Heart right ventricle (tissue), 16 donors: ENCODE measurements at regions not wholly inside any gene's neighbourhood (a gene's known extent, or its start where the extent isn't known, plus 50 kb on each side); places are given as distances from the start of the nearest gene placed in this dataset.

Experiments
- ATAC-seq, 8 donors: fragments of 200-7000 bp; cut with Tn5 transposase; one replicate each; pipeline ENCODE4 v1.9.1; 2020; ENCODE audit warnings: mild to moderate bottlenecking in 8 of 8, moderate library complexity in 8 of 8, moderate number of reproducible peaks in 1 of 8
- DNase-seq, 2 donors: peaks; one replicate each; pipeline ENCODE4 v3.0.0-alpha.2; 2020
- H3K27ac ChIP-seq, 10 donors: fragments of 200-600 bp; sonication (generic) in 2 of 10; one replicate each; pipeline versions ENCODE4 v1.5.0 to v1.8.0; 2020 to 2022; ENCODE audit warnings: mild to moderate bottlenecking in 3 of 10
- H3K27me3 ChIP-seq, 7 donors: fragments of 200-600 bp; one replicate each; pipeline ENCODE4 v1.8.0; 2021 to 2022; ENCODE audit warnings: mild to moderate bottlenecking in 2 of 7
- H3K36me3 ChIP-seq, 9 donors: fragments of 200-600 bp; sonication (generic) in 1 of 9; one replicate each; pipeline versions ENCODE4 v1.5.0 to v1.8.0; 2020 to 2022; ENCODE audit warnings: mild to moderate bottlenecking in 2 of 9
- H3K4me1 ChIP-seq, 9 donors: fragments of 200-600 bp; sonication (generic) in 1 of 9; one replicate each; pipeline versions ENCODE4 v1.5.0 to v1.8.0; 2020 to 2022; ENCODE audit warnings: mild to moderate bottlenecking in 4 of 9
- H3K4me3 ChIP-seq, 10 donors: fragments of 200-600 bp; sonication (generic) in 2 of 10; one replicate each; pipeline versions ENCODE4 v1.5.0 to v1.8.0; 2020 to 2022; ENCODE audit warnings: mild to moderate bottlenecking in 7 of 10, moderate library complexity in 2 of 10
- H3K9me3 ChIP-seq, 11 donors: fragments of 200-600 bp in 10 of 11; sonication (generic) in 2 of 11; one replicate each; pipeline versions ENCODE4 v1.5.0 to v1.8.0; 2013 to 2022; ENCODE audit warnings: mild to moderate bottlenecking in 2 of 11, control low read depth in 1 of 11, moderate library complexity in 1 of 11
- WGBS, 2 donors: extraction: QIAGEN DNeasy Blood & Tissue Kit; methylation state at CpG; one replicate each; pipeline ENCODE4 v1.1.7; 2013; ENCODE audit warnings: inconsistent platforms in 1 of 2; 5-methylcytosine and 5-hydroxymethylcytosine counted together
- intact Hi-C, 10 donors: fragments of 100-400 bp; cut with DNase I; formaldehyde crosslinking; loops; one replicate each; pipeline versions ENCODE4 v1.11.1 to v1.14.2; 2022
- TF ChIP-seq, protein P1 (sequence below), 9 donors: fragments of 200-600 bp; sonication (generic) in 2 of 9; IDR thresholded peaks; one replicate each; pipeline versions ENCODE4 v1.5.0 to v1.8.0; 2021 to 2022; ENCODE audit warnings: antibody characterized with exemption in 9 of 9, mild to moderate bottlenecking in 5 of 9, moderate library complexity in 1 of 9
- donor health status: Arrhythmogenic right ventricular cardiomyopathy.
- donor health status: ischemic (EF 13 %, LVEDD 7.1; RV severe dilation, severe dysfunction).
- donor health status: healthy with polysubstance abuse.
- donor health status: DM: no; HTN: yes; CAD: no.
- donor health status: DM: no; HTN: no; CAD: no.
- donor health status: ischemic (EF 25% LVEDD 6.9; RV normal size, moderate dysfunction).
- donor health status: ischemic (EF 25% LVEDD 5.7; RV mildly dilated, moderate dysfunction).
- donor health status: healthy.
- donor health status: DM: yes; HTN: yes; CAD: no.
- donor health status: Ischemic cardiomyopathy.
- donor health status: ischemic (EF 35%, LVEDD 5.7; RV mildly dilated, moderate dysfunction).
- donor health status: nonischemic (EF 11% LVEDD 7.7; RV severe dilation, severe dysfunction).
- donor health status: DM: yes; HTN: yes; CAD: no.
- donor health status: PGD.
- donor health status: ischemic (EF 29% LVEDD 5.4; RV normal size, mild dysfunction).
- donor health status: nonischemic (EF 23%, LVEDD 6.1; RV moderate dilation, normal function).

DNA sequence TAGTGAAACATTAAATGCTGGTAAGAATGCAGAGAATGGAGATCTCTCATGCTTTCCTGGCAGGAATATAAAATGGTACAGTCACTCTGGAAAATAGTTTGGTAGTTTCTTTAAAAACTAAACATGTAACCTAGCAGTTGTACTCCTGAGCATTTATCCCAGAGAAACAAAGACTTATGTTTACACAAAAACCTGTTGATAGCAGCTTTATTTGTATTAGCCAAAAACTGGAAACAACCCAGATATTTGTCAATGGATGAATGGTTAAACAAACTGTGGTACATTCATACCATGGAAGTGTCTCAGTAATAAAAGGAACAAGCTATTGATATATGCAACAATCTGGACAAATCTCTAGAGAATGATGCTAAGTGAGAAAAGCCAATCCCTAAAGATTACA is 81.7 kb upstream of the CTAGE1 start:
- Histone ChIP-seq H3K27ac (no peak overlapping the region), H3K4me3 (no peak overlapping the region), H3K36me3 (no peaks in the 10 kb centered on the region), H3K27me3 (no peaks in the 10 kb centered on the region), H3K4me1 (peaks cover 0 to 23% (median 6%) of the 10 kb centered on the region in 9 donors), H3K9me3 (peaks cover 0 to 9% (median 0%) of the 10 kb centered on the region in 11 donors)
- intact Hi-C loops, result loop anchor here in 1 of 10 donors (10.0 kb wide), 1 partner anchor 45 kb away; no protein-coding TSS in a partner anchor
- TF ChIP-seq, protein P1, sequence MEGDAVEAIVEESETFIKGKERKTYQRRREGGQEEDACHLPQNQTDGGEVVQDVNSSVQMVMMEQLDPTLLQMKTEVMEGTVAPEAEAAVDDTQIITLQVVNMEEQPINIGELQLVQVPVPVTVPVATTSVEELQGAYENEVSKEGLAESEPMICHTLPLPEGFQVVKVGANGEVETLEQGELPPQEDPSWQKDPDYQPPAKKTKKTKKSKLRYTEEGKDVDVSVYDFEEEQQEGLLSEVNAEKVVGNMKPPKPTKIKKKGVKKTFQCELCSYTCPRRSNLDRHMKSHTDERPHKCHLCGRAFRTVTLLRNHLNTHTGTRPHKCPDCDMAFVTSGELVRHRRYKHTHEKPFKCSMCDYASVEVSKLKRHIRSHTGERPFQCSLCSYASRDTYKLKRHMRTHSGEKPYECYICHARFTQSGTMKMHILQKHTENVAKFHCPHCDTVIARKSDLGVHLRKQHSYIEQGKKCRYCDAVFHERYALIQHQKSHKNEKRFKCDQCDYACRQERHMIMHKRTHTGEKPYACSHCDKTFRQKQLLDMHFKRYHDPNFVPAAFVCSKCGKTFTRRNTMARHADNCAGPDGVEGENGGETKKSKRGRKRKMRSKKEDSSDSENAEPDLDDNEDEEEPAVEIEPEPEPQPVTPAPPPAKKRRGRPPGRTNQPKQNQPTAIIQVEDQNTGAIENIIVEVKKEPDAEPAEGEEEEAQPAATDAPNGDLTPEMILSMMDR (IDR thresholded peaks at IDR 0.05), result no peak
- DNase-seq (no peak), ATAC-seq (no peak)

DNA sequence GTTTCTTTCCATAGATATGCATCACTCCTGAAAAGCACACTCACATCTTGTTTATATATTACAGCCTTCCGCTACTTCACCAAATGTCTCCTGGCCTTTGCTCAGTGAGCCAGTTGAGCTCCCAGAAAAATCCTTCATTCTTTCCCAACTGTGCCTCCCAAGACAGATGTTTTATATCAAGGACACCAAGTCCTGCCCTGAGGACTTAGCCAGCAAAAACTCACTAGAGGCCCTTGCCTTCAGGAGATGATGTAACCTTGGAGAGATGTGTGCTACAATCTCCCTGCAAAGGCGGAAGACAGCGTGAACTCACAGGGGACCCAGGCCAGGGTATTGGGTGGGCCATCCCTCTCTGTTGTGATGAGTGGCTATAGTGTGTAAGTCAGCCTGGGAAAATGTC is 86.1 kb upstream of the CTAGE1 start:
- TF ChIP-seq, protein P1 (IDR thresholded peaks at IDR 0.05), result no peak
- Histone ChIP-seq H3K27me3 (no peaks in the 10 kb centered on the region), H3K36me3 (no peaks in the 10 kb centered on the region), H3K27ac (peak overlapping the region in 9 of 10 donors; percentile 35 to 71 (median 56)), H3K4me3 (no peak overlapping the region), H3K9me3 (no peaks in the 10 kb centered on the region), H3K4me1 (peaks cover 0 to 25% (median 11%) of the 10 kb centered on the region in 9 donors)
- peak; percentile 48 to 57 for DNase-seq
- intact Hi-C loops, result loop anchor here in 2 of 10 donors (5.0 to 10.0 kb wide), 2 partner anchors 33 to 69 kb away; no protein-coding TSS in a partner anchor
- 70 to 78% methylated on average over 3 of the region's 3 CpGs for WGBS, 2 donors
- peak; percentile 89 to 95 (median 92) for ATAC-seq

DNA sequence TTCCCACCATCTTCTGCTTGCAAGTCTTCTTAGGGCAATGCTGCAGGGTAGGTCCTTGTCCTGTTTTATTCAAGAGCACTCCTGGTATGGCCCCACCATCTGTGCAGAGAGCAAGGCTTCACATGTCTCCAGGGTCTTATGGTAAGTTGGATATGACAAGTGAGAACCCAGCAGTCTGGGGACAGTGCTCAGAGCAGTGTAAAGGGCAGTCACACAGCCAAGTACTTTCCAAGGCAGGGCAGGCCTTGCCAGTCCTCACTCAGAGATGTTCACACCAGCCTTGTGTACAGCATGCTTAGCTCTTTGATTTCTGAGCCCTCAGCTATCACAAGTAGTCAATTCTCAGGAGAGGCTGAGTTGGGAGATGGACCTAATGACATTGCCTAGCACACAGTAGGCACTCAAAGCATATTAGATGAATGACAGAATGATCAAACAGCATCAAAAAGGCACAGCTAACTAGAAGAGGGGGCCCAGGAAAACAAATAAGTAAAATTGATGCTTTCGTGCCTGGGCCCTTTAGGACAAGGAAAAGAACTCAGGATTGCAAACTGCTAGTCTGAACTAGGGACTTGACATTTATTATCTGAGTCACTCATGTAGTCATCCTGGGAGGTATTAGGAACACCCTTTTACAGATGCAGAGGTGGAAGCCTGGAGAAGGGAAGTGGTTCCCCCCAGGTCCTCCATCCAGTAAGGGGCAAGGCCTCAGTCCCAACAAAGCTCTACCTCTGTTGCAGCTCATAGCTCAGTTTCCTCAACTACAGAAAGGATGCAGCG is 86.7 kb upstream of the CTAGE1 start:
- Histone ChIP-seq H3K9me3 (no peaks in the 10 kb centered on the region), H3K36me3 (no peaks in the 10 kb centered on the region), H3K27me3 (no peaks in the 10 kb centered on the region), H3K27ac (peak overlapping the region in 9 of 10 donors; percentile 35 to 71 (median 56)), H3K4me1 (peaks cover 0 to 25% (median 11%) of the 10 kb centered on the region in 9 donors), H3K4me3 (no peak overlapping the region)
- DNase-seq, result peak in 1 of 2 donors; percentile 5
- WGBS, 2 donors, result 92 to 95% methylated on average over 2 of the region's 2 CpGs
- intact Hi-C loops, result loop anchor here in 2 of 10 donors (5.0 to 10.0 kb wide), 2 partner anchors 33 to 70 kb away; no protein-coding TSS in a partner anchor
- TF ChIP-seq, protein P1 (IDR thresholded peaks at IDR 0.05), result no peak
- ATAC-seq, result peak in 7 of 8 donors; percentile 22 to 74 (median 54)

DNA sequence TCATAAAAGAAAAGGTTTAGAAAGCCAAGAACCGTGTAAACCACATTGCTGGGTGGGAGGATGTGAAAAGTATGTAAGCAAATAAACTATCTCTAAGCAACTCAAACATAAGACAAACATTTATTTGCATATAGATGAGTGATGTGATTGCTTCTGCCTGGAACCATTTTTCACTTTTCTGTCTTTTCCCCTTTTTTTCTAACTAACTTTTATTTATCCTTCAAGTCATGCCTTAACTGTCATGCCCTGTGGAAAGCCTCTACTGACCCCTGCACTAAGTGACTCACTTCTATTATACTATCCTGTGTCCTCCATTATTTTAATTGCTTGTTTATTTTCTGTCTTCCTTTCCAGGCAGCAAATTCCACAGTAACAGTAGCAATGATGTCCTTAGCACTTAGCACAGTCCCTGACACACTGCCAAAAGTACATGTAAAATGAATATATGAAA is 87.5 kb upstream of the CTAGE1 start:
- ATAC-seq, result peak in 1 of 8 donors; percentile 18
- H3K27ac ChIP-seq, result peak overlapping the region in 5 of 10 donors; percentile 7 to 71 (median 56)
- H3K4me1 ChIP-seq, result peaks cover 0 to 25% (median 11%) of the 10 kb centered on the region in 9 donors
- no peaks in the 10 kb centered on the region for H3K9me3 ChIP-seq
- intact Hi-C loops, result loop anchor here in 1 of 10 donors (10.0 kb wide), 1 partner anchor 70 kb away; no protein-coding TSS in a partner anchor
- TF ChIP-seq, protein P1 (IDR thresholded peaks at IDR 0.05), result no peak
- H3K36me3 ChIP-seq, result no peaks in the 10 kb centered on the region
- 74 to 75% methylated on average over 1 of the region's 1 CpG for WGBS, 2 donors
- no peak for DNase-seq
- no peak overlapping the region for H3K4me3 ChIP-seq
- H3K27me3 ChIP-seq, result no peaks in the 10 kb centered on the region
